Neural cell (in vitro differentiated cells): ENCODE measurements at regions not wholly inside any gene's neighbourhood (a gene's known extent, or its start where the extent isn't known, plus 50 kb on each side); places are given as distances from the start of the nearest gene placed in this dataset.

Experiments
- EP300 ChIP-seq: fragments of 450-650 bp; conservative IDR thresholded peaks from 2 replicates; pipeline ENCODE4 v1.6.1; 2014; ENCODE audit warnings: antibody characterized with exemption, mild to moderate bottlenecking, moderate library complexity; ENCODE audit not compliant: poor library complexity, severe bottlenecking
- TF ChIP-seq, protein P1 (sequence below): fragments of 450-650 bp; IDR thresholded peaks from 2 replicates; pipeline ENCODE4 v1.5.1; 2014; ENCODE audit warnings: antibody characterized with exemption, mild to moderate bottlenecking, moderate library complexity; ENCODE audit not compliant: poor library complexity, severe bottlenecking

DNA sequence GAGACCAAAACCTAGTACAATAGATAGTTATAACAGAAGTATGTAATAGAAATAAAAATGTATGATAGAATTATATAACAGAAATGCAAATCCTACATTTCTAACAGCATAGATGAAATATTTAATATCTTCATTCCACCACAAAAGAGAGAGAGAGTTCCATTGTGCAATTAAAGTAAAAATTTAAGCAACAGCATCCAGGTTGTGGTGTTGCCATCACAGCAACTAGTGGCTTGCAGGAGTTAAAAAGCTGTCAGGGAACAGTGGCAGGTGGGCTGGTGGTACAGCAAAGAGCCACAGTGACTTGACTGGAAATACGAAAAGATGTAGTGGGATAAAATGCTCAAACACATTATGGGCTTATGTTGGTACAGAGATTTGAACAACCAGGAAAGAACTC, 57.1 kb upstream of the MDM1 start:
- TF ChIP-seq, protein P1, sequence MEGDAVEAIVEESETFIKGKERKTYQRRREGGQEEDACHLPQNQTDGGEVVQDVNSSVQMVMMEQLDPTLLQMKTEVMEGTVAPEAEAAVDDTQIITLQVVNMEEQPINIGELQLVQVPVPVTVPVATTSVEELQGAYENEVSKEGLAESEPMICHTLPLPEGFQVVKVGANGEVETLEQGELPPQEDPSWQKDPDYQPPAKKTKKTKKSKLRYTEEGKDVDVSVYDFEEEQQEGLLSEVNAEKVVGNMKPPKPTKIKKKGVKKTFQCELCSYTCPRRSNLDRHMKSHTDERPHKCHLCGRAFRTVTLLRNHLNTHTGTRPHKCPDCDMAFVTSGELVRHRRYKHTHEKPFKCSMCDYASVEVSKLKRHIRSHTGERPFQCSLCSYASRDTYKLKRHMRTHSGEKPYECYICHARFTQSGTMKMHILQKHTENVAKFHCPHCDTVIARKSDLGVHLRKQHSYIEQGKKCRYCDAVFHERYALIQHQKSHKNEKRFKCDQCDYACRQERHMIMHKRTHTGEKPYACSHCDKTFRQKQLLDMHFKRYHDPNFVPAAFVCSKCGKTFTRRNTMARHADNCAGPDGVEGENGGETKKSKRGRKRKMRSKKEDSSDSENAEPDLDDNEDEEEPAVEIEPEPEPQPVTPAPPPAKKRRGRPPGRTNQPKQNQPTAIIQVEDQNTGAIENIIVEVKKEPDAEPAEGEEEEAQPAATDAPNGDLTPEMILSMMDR, result no peak
- TF ChIP-seq EP300, result no peak
